Naive thymus-derived CD8-positive, alpha-beta T cell (primary cell): ENCODE measurements at regions not wholly inside any gene's neighbourhood (a gene's known extent, or its start where the extent isn't known, plus 50 kb on each side); places are given as distances from the start of the nearest gene placed in this dataset.
"Not testable (repeated sequence)": the region's sequence is repeated elsewhere in the genome, so short reads cannot be mapped to it uniquely, and the experiment has no call there.

Experiments used
- ATAC-seq, 2 donors: fragments of 150-1000 bp; cut with Tn5 transposase in 1 of 2; sonication (Bioruptor Pico), chemical (Tn5 transposase) in 1 of 2; 1 replicate in 1 of 2; 2 replicates in 1 of 2; pipeline ENCODE4 v1.10.0; 2021; ENCODE audit warnings: mild to moderate bottlenecking in 2 of 2, moderate library complexity in 2 of 2
- POLR2A ChIA-PET: fragments of 350-600 bp; sonication (Branson Sonifier 250); formaldehyde crosslinking; loops from one replicate; lab custom pipeline; 2021; ENCODE audit warnings: antibody characterized with exemption; lab: Charles Lee
- DNase-seq, 10 donors: peaks; one replicate each; pipeline versions ENCODE4 v3.0.0 to v3.0.0-alpha.2; 2020 to 2022
- H3K27ac Mint-ChIP-seq, 10 donors: one replicate each; pipeline ENCODE4 v1.8.0; 2020 to 2022; ENCODE audit warnings: mild to moderate bottlenecking in 10 of 10, mixed read lengths in 10 of 10, moderate library complexity in 4 of 10, inconsistent platforms in 1 of 10
- H3K27me3 Mint-ChIP-seq, 5 donors: one replicate each; pipeline ENCODE4 v1.8.0; 2021 to 2022; ENCODE audit warnings: mixed read lengths in 5 of 5
- H3K36me3 Mint-ChIP-seq, 3 donors: one replicate each; pipeline ENCODE4 v1.8.0; 2020 to 2022; ENCODE audit warnings: mixed read lengths in 3 of 3, mild to moderate bottlenecking in 2 of 3, inconsistent platforms in 1 of 3
- H3K4me1 Mint-ChIP-seq, 4 donors: one replicate each; pipeline ENCODE4 v1.8.0; 2021 to 2022; ENCODE audit warnings: mixed read lengths in 4 of 4
- H3K4me3 Mint-ChIP-seq, 10 donors: one replicate each; pipeline ENCODE4 v1.8.0; 2020 to 2022; ENCODE audit warnings: mild to moderate bottlenecking in 10 of 10, mixed read lengths in 10 of 10, moderate library complexity in 6 of 10, inconsistent platforms in 1 of 10
- H3K9me3 Mint-ChIP-seq, 9 donors: one replicate each; pipeline ENCODE4 v1.8.0; 2020 to 2022; ENCODE audit warnings: mixed read lengths in 9 of 9, mild to moderate bottlenecking in 3 of 9, inconsistent platforms in 1 of 9, moderate library complexity in 1 of 9

GRCh38 chr4:112069110-112069509 lies 76.1 kb upstream of the FAM241A start:
- peaks cover 0 to 19% (median 4%) of the 10 kb centered on the region in 9 donors for H3K9me3 Mint-ChIP-seq
- peaks cover 11 to 20% (median 15%) of the 10 kb centered on the region in 5 donors for H3K27me3 Mint-ChIP-seq
- no peak overlapping the region for H3K4me3 Mint-ChIP-seq
- DNase-seq (no peak), ATAC-seq (no peak)
- H3K36me3 Mint-ChIP-seq: peaks cover 0 to 7% (median 5%) of the 10 kb centered on the region in 3 donors
- no peak overlapping the region for H3K27ac Mint-ChIP-seq
- POLR2A ChIA-PET: no interaction called here
- peaks cover 0 to 1% (median 0%) of the 10 kb centered on the region in 4 donors for H3K4me1 Mint-ChIP-seq

- no peak for DNase-seq
- Mint-ChIP-seq H3K27me3 (peaks cover 0 to 12% (median 5%) of the 10 kb centered on the region in 5 donors), H3K4me1 (peaks cover 0 to 1% (median 0%) of the 10 kb centered on the region in 4 donors), H3K27ac (no peak overlapping the region), H3K9me3 (peaks cover 0 to 22% (median 4%) of the 10 kb centered on the region in 9 donors), H3K36me3 (peaks cover 0 to 7% (median 5%) of the 10 kb centered on the region in 3 donors), H3K4me3 (no peak overlapping the region)
- POLR2A ChIA-PET: no interaction called here
- ATAC-seq: no peak
Observed at GRCh38 chr4:112073181-112073580, 72.1 kb upstream of the FAM241A start.

- ATAC-seq (peak; percentile 46 to 61), DNase-seq (peak in 5 of 10 donors; percentile 5 to 45 (median 33))
- peaks cover 0 to 8% (median 1%) of the 10 kb centered on the region in 5 donors for H3K27me3 Mint-ChIP-seq
- H3K27ac Mint-ChIP-seq: peak overlapping the region in 1 of 10 donors; percentile 18
- peaks cover 0 to 7% (median 5%) of the 10 kb centered on the region in 3 donors for H3K36me3 Mint-ChIP-seq
- POLR2A ChIA-PET: no interaction called here
- H3K9me3 Mint-ChIP-seq: peaks cover 0 to 22% (median 4%) of the 10 kb centered on the region in 9 donors
- no peaks in the 10 kb centered on the region for H3K4me1 Mint-ChIP-seq
- H3K4me3 Mint-ChIP-seq: no peak overlapping the region
Observed at GRCh38 chr4:112075129-112075753, 70.0 kb upstream of the FAM241A start.

GRCh38 chr4:112075906-112076305 lies 69.3 kb upstream of the FAM241A start:
- ATAC-seq (no peak), DNase-seq (no peak)
- H3K4me1 Mint-ChIP-seq: no peaks in the 10 kb centered on the region
- peaks cover 0 to 22% (median 4%) of the 10 kb centered on the region in 9 donors for H3K9me3 Mint-ChIP-seq
- H3K27me3 Mint-ChIP-seq: peaks cover 0 to 7% (median 1%) of the 10 kb centered on the region in 5 donors
- POLR2A ChIA-PET: no interaction called here
- no peak overlapping the region for H3K4me3 Mint-ChIP-seq
- H3K36me3 Mint-ChIP-seq: peaks cover 0 to 7% (median 5%) of the 10 kb centered on the region in 3 donors
- no peak overlapping the region for H3K27ac Mint-ChIP-seq

GRCh38 chr4:112076919-112077608 lies 68.2 kb upstream of the FAM241A start:
- Mint-ChIP-seq H3K36me3 (peaks cover 0 to 7% (median 5%) of the 10 kb centered on the region in 3 donors), H3K27ac (peak overlapping the region in 2 of 10 donors; percentile 49 to 57), H3K4me3 (no peak overlapping the region), H3K9me3 (peaks cover 0 to 21% (median 4%) of the 10 kb centered on the region in 9 donors), H3K4me1 (no peaks in the 10 kb centered on the region), H3K27me3 (peaks cover 0 to 6% (median 1%) of the 10 kb centered on the region in 5 donors)
- DNase-seq (no peak), ATAC-seq (no peak)
- POLR2A ChIA-PET: no interaction called here

GRCh38 chr4:112077743-112078142 lies 67.5 kb upstream of the FAM241A start:
- H3K9me3 Mint-ChIP-seq: peaks cover 0 to 15% (median 4%) of the 10 kb centered on the region in 9 donors
- POLR2A ChIA-PET: no interaction called here
- no peaks in the 10 kb centered on the region for H3K4me1 Mint-ChIP-seq
- ATAC-seq (no peak), DNase-seq (no peak)
- no peak overlapping the region for H3K4me3 Mint-ChIP-seq
- H3K36me3 Mint-ChIP-seq: peaks cover 0 to 5% (median 0%) of the 10 kb centered on the region in 3 donors
- peaks cover 0 to 3% (median 1%) of the 10 kb centered on the region in 5 donors for H3K27me3 Mint-ChIP-seq
- peak overlapping the region in 1 of 10 donors; percentile 74 for H3K27ac Mint-ChIP-seq

- Mint-ChIP-seq H3K36me3 (no peaks in the 10 kb centered on the region), H3K27ac (no peak overlapping the region), H3K9me3 (no peaks in the 10 kb centered on the region), H3K4me3 (no peak overlapping the region), H3K27me3 (peaks cover 1 to 15% (median 7%) of the 10 kb centered on the region in 5 donors), H3K4me1 (no peaks in the 10 kb centered on the region)
- POLR2A ChIA-PET: no interaction called here
- ATAC-seq (no peak), DNase-seq (no peak)
Observed at GRCh38 chr4:112082954-112083586, 62.2 kb upstream of the FAM241A start.

GRCh38 chr4:112083587-112084347 lies 61.5 kb upstream of the FAM241A start:
- no peaks in the 10 kb centered on the region for H3K9me3 Mint-ChIP-seq
- no peaks in the 10 kb centered on the region for H3K4me1 Mint-ChIP-seq
- peaks cover 1 to 15% (median 7%) of the 10 kb centered on the region in 5 donors for H3K27me3 Mint-ChIP-seq
- H3K27ac Mint-ChIP-seq: no peak overlapping the region
- H3K36me3 Mint-ChIP-seq: no peaks in the 10 kb centered on the region
- DNase-seq: no peak
- no peak overlapping the region for H3K4me3 Mint-ChIP-seq
- POLR2A ChIA-PET: no interaction called here
- no peak for ATAC-seq

- no peak for ATAC-seq
- Mint-ChIP-seq H3K4me1 (no peaks in the 10 kb centered on the region), H3K27ac (peak overlapping the region in 1 of 10 donors; percentile 31), H3K4me3 (no peak overlapping the region), H3K9me3 (no peaks in the 10 kb centered on the region), H3K36me3 (no peaks in the 10 kb centered on the region), H3K27me3 (peaks cover 1 to 15% (median 7%) of the 10 kb centered on the region in 5 donors)
- POLR2A ChIA-PET: no interaction called here
- no peak for DNase-seq
Observed at GRCh38 chr4:112085156-112086035, 59.9 kb upstream of the FAM241A start.

GRCh38 chr4:112086036-112086434 lies 59.2 kb upstream of the FAM241A start:
- Mint-ChIP-seq H3K36me3 (no peaks in the 10 kb centered on the region), H3K4me3 (peak overlapping the region in 1 of 10 donors; percentile 60), H3K27ac (no peak overlapping the region), H3K9me3 (no peaks in the 10 kb centered on the region), H3K4me1 (no peaks in the 10 kb centered on the region), H3K27me3 (peaks cover 1 to 15% (median 7%) of the 10 kb centered on the region in 5 donors)
- DNase-seq: no peak
- POLR2A ChIA-PET: no interaction called here
- no peak for ATAC-seq

GRCh38 chr4:112086661-112087060 lies 58.6 kb upstream of the FAM241A start:
- peak overlapping the region in 1 of 10 donors; percentile 60 for H3K4me3 Mint-ChIP-seq
- POLR2A ChIA-PET: not testable (repeated sequence)

More at GRCh38 chr4:112086661-112087060, 58.6 kb upstream of the FAM241A start:
- not testable (repeated sequence) for H3K36me3 Mint-ChIP-seq, H3K9me3 Mint-ChIP-seq, H3K27ac Mint-ChIP-seq, H3K4me1 Mint-ChIP-seq, DNase-seq, ATAC-seq
- H3K27me3 Mint-ChIP-seq: peaks cover 1 to 15% (median 7%) of the 10 kb centered on the region in 5 donors
